A549 (cell line): ENCODE measurements at regions not wholly inside any gene's neighbourhood (a gene's known extent, or its start where the extent isn't known, plus 50 kb on each side); places are given as distances from the start of the nearest gene placed in this dataset.

Experiments used
- ATAC-seq, 2 experiments: fragments of 200-7000 bp in 1 of 2; fragments of >200 bp in 1 of 2; cut with Nextera tagmentation in 1 of 2; cut with Tn5 transposase in 1 of 2; 3 replicates each; pipeline versions ENCODE4 v1.8.0 to v1.9.1; 2018 to 2020; ENCODE audit warnings: mild to moderate bottlenecking in 1 of 2, moderate library complexity in 1 of 2
- CTCF ChIA-PET: fragments of 300-600 bp; sonication (Branson Sonifier 250); formaldehyde crosslinking; extraction: SDS; loops from one replicate; lab custom pipeline; 2021; ENCODE audit warnings: antibody characterized with exemption, inconsistent platforms; lab: Yijun Ruan, JAX
- POLR2A ChIA-PET: fragments of 350-600 bp; formaldehyde crosslinking; extraction: SDS; loops from one replicate; lab custom pipeline; 2021; ENCODE audit warnings: antibody characterized with exemption, inconsistent platforms; lab: Yijun Ruan, JAX
- DNase-seq, 2 experiments: peaks; one replicate each; pipeline versions ENCODE4 v3.0.0 to v3.0.0-alpha.2; 2011 to 2016; ENCODE audit warnings: low read depth in 1 of 2, low spot score in 1 of 2
- FAIRE-seq: peaks from 2 replicates; lab custom pipeline; 2011; peaks lifted over from hg19 to GRCh38; lab: Jason Lieb, UNC
- H3K27ac ChIP-seq, 2 experiments: fragments of >200 bp; sonication (Bioruptor Twin); formaldehyde crosslinking; 3 replicates each; pipeline ENCODE4 v1.5.1; 2016 to 2017
- H3K4me1 ChIP-seq: fragments of >200 bp; sonication (Bioruptor Twin); formaldehyde crosslinking; 3 replicates; pipeline ENCODE4 v1.6.1; 2016
- H3K4me2 ChIP-seq: fragments of >200 bp; sonication (Bioruptor Twin); formaldehyde crosslinking; 3 replicates; pipeline ENCODE4 v1.6.1; 2016
- H3K4me3 ChIP-seq: fragments of >200 bp; sonication (Bioruptor Twin); formaldehyde crosslinking; 3 replicates; pipeline ENCODE4 v1.5.1; 2016
- H3K9me3 ChIP-seq: fragments of >200 bp; sonication (Bioruptor Twin); formaldehyde crosslinking; 3 replicates; pipeline ENCODE4 v1.6.1; 2016
- CHD2 ChIP-seq: fragments of 150-350 bp; IDR thresholded peaks from 2 replicates; pipeline ENCODE4 v1.6.1; 2014; ENCODE audit warnings: low read length; ENCODE audit not compliant: partially characterized antibody
- CHD4 ChIP-seq: fragments of 200-600 bp; sonication (generic); IDR thresholded peaks from 2 replicates; pipeline ENCODE4 v1.6.1; 2016; ENCODE audit warnings: antibody characterized with exemption, mild to moderate bottlenecking, borderline replicate concordance
- ELK1 ChIP-seq: fragments of 150-350 bp; IDR thresholded peaks from 2 replicates; pipeline ENCODE4 v1.6.1; 2014; ENCODE audit warnings: low read depth, mild to moderate bottlenecking, low read length
- ESRRA ChIP-seq: fragments of 150-350 bp; IDR thresholded peaks from 2 replicates; pipeline ENCODE4 v1.6.1; 2014; ENCODE audit warnings: mild to moderate bottlenecking, low read length, borderline replicate concordance
- FOSB ChIP-seq: fragments of 250-450 bp; sonication (Bioruptor Pico); IDR thresholded peaks from 2 replicates; pipeline ENCODE4 v1.5.0; 2020; ENCODE audit warnings: mild to moderate bottlenecking, moderate library complexity
- FOXS1 ChIP-seq: fragments of 250-450 bp; sonication (Bioruptor Pico); IDR thresholded peaks from 2 replicates; pipeline ENCODE4 v1.5.0; 2020; ENCODE audit warnings: mild to moderate bottlenecking, moderate library complexity
- HDAC2 ChIP-seq: fragments of 200-600 bp; sonication (generic); IDR thresholded peaks from 2 replicates; pipeline ENCODE4 v1.6.1; 2016
- HOXB5 ChIP-seq: fragments of 250-450 bp; sonication (Bioruptor Pico); IDR thresholded peaks from 2 replicates; pipeline ENCODE4 v1.5.0; 2020; ENCODE audit warnings: mild to moderate bottlenecking, moderate library complexity
- JUN ChIP-seq, 2 experiments: fragments of >200 bp; sonication (Bioruptor Twin); formaldehyde crosslinking; IDR thresholded peaks; 2 replicates in 1 of 2; 3 replicates in 1 of 2; pipeline ENCODE4 v1.6.1; 2016 to 2017
- JUNB ChIP-seq: fragments of >200 bp; sonication (Bioruptor Twin); formaldehyde crosslinking; IDR thresholded peaks from 2 replicates; pipeline ENCODE4 v1.6.1; 2016
- KDM5A ChIP-seq: fragments of 200-600 bp; sonication (generic); IDR thresholded peaks from 2 replicates; pipeline ENCODE4 v1.6.1; 2016; ENCODE audit warnings: antibody characterized with exemption, mild to moderate bottlenecking
- MAX ChIP-seq: IDR thresholded peaks from 2 replicates; pipeline ENCODE4 v1.6.1; 2012
- PBX3 ChIP-seq: IDR thresholded peaks from 2 replicates; pipeline ENCODE4 v1.6.1; 2012
- RCOR1 ChIP-seq: fragments of 150-350 bp; IDR thresholded peaks from 2 replicates; pipeline ENCODE4 v1.6.1; 2014; ENCODE audit warnings: antibody characterized with exemption, low read length, low read depth
- RFX5 ChIP-seq: fragments of 450-650 bp; IDR thresholded peaks from 2 replicates; pipeline ENCODE4 v1.7.1; 2014; ENCODE audit warnings: antibody characterized with exemption, mild to moderate bottlenecking, moderate library complexity
- SMC3 ChIP-seq: fragments of >200 bp; sonication (Bioruptor Twin); formaldehyde crosslinking; IDR thresholded peaks from 3 replicates; pipeline ENCODE4 v1.6.1; 2018; ENCODE audit warnings: inconsistent platforms
- SREBF2 ChIP-seq: fragments of 450-650 bp; IDR thresholded peaks from 2 replicates; pipeline ENCODE4 v1.6.1; 2014; ENCODE audit warnings: mild to moderate bottlenecking, moderate library complexity
- TFCP2L1 ChIP-seq: fragments of 250-450 bp; sonication (Bioruptor Pico); IDR thresholded peaks from 2 replicates; pipeline ENCODE4 v1.5.0; 2021; ENCODE audit warnings: mild to moderate bottlenecking
- TP53 ChIP-seq: fragments of 250-450 bp; sonication (Bioruptor Pico); IDR thresholded peaks from 2 replicates; pipeline ENCODE4 v1.5.0; 2021; ENCODE audit warnings: mild to moderate bottlenecking, moderate library complexity
- ZSCAN20 ChIP-seq: fragments of 250-450 bp; sonication (Bioruptor Pico); IDR thresholded peaks from 2 replicates; pipeline ENCODE4 v1.8.0; 2022; ENCODE audit warnings: mild to moderate bottlenecking, moderate library complexity
- WGBS: methylation state at CpG from one replicate; pipeline ENCODE4 v1.1.6; 2017; ENCODE audit errors: missing lambda C conversion rate; 5-methylcytosine and 5-hydroxymethylcytosine counted together
- TF ChIP-seq, protein P1 (sequence below): fragments of >200 bp; sonication (Bioruptor Twin); formaldehyde crosslinking; IDR thresholded peaks from 2 replicates; pipeline ENCODE4 v1.6.1; 2016
- TF ChIP-seq, protein P2 (sequence below): IDR thresholded peaks from 2 replicates; pipeline ENCODE4 v1.6.1; 2012; ENCODE audit warnings: low read depth, borderline replicate concordance

- DNase-seq = peak in 1 of 2 experiments; percentile 29
- H3K27ac ChIP-seq = peak overlapping the region in 1 of 2 experiments; percentile 31; a peak in 2 of 6 replicates
- no peak for FAIRE-seq
- ChIA-PET POLR2A (no interaction called here), CTCF (interaction anchor here (1.0 to 1.5 kb wide), 4 partner anchors 9 to 23 kb away, joined by 3 to 4 read pairs (median 3); no protein-coding TSS in a partner anchor)
- H3K4me2 ChIP-seq = no peak overlapping the region
- 0 out of 3 replicates have a peak, but pooled peaks cover 3% of the 10 kb centered on the region for H3K9me3 ChIP-seq
- TF ChIP-seq CHD4 = no peak
- no peak for TF ChIP-seq KDM5A
- TF ChIP-seq SREBF2 = no peak
- no peak for TF ChIP-seq JUNB
- no peak overlapping the region for H3K4me3 ChIP-seq
- peak; percentile 13 to 61; a peak in 3 of 6 replicates for ATAC-seq
- H3K4me1 ChIP-seq = 0 out of 3 replicates have a peak, but pooled peaks cover 5% of the 10 kb centered on the region
- WGBS = 78% methylated on average over 20 of the region's 20 CpGs
Measured at GRCh38 chr15:75138016-75138999, 63.4 kb upstream of the C15orf39 start.

DNA sequence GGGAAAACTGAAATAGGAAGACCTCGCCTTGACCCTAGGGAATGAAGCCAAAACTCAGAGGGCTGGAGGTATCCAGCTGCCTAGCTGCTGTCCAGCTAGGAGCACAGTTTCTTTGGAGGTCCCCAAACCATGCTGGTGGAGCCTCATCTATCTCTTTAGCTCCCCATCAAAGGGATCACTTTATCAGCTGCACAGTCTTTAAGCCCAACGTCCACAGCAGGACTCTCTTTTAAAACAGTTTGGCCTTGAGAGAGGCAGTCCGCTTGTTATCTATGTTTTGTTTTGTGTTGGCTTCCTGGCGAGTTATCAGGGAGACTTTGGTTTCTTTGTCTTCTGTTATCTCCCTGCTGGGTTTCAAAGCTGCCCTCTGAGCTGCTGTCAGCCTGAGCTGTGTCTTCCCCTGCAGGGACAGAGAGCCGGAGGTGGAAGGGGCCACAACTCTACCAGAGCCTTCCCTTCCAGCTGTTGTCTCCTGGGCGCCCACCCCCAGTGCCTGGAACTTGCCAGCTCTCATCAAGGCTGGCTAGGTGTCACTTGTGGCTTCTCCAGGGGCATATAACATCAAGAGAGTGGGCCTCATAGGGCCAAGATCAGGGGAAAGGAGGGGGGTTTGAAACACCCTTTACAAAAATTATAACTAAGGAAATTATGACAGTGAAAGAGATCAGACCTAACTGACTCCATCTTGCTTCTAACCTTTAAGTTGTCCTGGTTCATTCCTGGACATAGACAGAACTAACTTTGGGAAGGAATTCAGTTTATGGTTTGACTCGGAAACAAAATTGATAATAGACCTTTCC, 61.4 kb upstream of the C15orf39 start:
- ATAC-seq = no peak
- ChIA-PET CTCF (interaction anchor here (1.0 to 2.0 kb wide), 4 partner anchors 19 to 64 kb away, joined by 3 to 6 read pairs (median 4); partner anchors contain the start of gene C15orf39), POLR2A (no interaction called here)
- no peak for FAIRE-seq
- no peak overlapping the region for H3K4me2 ChIP-seq
- no peak for DNase-seq
- TF ChIP-seq RCOR1 (no peak), HDAC2 (no peak), JUN (IDR thresholded peaks at IDR 0.05) (no peak), JUNB (no peak), ELK1 (no peak), ZSCAN20 (no peak), ESRRA (no peak), RFX5 (no peak)
- TF ChIP-seq, protein P1, sequence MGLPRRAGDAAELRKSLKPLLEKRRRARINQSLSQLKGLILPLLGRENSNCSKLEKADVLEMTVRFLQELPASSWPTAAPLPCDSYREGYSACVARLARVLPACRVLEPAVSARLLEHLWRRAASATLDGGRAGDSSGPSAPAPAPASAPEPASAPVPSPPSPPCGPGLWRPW = no peak
- TF ChIP-seq, all 56 proteins: peak for 0
- WGBS = 68% methylated on average over 7 of the region's 7 CpGs
- H3K4me1 ChIP-seq = peaks cover 17% of the 10 kb centered on the region
- no peak overlapping the region for H3K4me3 ChIP-seq
- no peak overlapping the region for H3K27ac ChIP-seq
- 0 out of 3 replicates have a peak, but pooled peaks cover 3% of the 10 kb centered on the region for H3K9me3 ChIP-seq

GRCh38 chr15:75142499-75142898, 59.2 kb upstream of the C15orf39 start:
- CTCF ChIA-PET = no interaction called here
- 92% methylated on average over 3 of the region's 3 CpGs for WGBS
- Histone ChIP-seq H3K9me3 (0 out of 3 replicates have a peak, but pooled peaks cover 3% of the 10 kb centered on the region), H3K27ac (no peak overlapping the region), H3K4me2 (no peak overlapping the region), H3K4me1 (peaks cover 26% of the 10 kb centered on the region), H3K4me3 (no peak overlapping the region)
- no peak for DNase-seq
- no peak for FAIRE-seq
- POLR2A ChIA-PET = no interaction called here
- ATAC-seq = no peak
- TF ChIP-seq TP53 (CRISPR knock-in tag) (no peak), HOXB5 (CRISPR knock-in tag) (no peak), FOXS1 (CRISPR knock-in tag) (no peak), FOSB (CRISPR knock-in tag) (no peak), ELK1 (no peak), CHD2 (no peak), SMC3 (no peak), MAX (no peak), PBX3 (no peak), ESRRA (no peak), TFCP2L1 (CRISPR knock-in tag) (no peak), JUNB (no peak)
- TF ChIP-seq, protein P2, sequence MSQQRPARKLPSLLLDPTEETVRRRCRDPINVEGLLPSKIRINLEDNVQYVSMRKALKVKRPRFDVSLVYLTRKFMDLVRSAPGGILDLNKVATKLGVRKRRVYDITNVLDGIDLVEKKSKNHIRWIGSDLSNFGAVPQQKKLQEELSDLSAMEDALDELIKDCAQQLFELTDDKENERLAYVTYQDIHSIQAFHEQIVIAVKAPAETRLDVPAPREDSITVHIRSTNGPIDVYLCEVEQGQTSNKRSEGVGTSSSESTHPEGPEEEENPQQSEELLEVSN = no peak
- TF ChIP-seq, all 56 proteins: peak for 0
